Activated naive CD4-positive, alpha-beta T cell treated with anti-CD3 and anti-CD28 coated beads for 36 hours (primary cell): ENCODE measurements at regions not wholly inside any gene's neighbourhood (a gene's known extent, or its start where the extent isn't known, plus 50 kb on each side); places are given as distances from the start of the nearest gene placed in this dataset.

Experiments
- CTCF ChIA-PET: fragments of 350-600 bp; sonication (Branson Sonifier 250); formaldehyde crosslinking; loops from one replicate; lab custom pipeline; 2021; ENCODE audit warnings: antibody characterized with exemption; lab: Charles Lee
- DNase-seq: peaks from one replicate; pipeline ENCODE4 v3.0.0-alpha.2; 2020
- H3K27ac Mint-ChIP-seq: one replicate; pipeline ENCODE4 v1.8.0; 2021; ENCODE audit warnings: mild to moderate bottlenecking, mixed read lengths
- H3K27me3 Mint-ChIP-seq: one replicate; pipeline ENCODE4 v1.8.0; 2021; ENCODE audit warnings: low read depth, mixed read lengths
- H3K36me3 Mint-ChIP-seq: one replicate; pipeline ENCODE4 v1.8.0; 2021; ENCODE audit warnings: low read depth, mixed read lengths
- H3K4me1 Mint-ChIP-seq: one replicate; pipeline ENCODE4 v1.8.0; 2021; ENCODE audit warnings: low read depth, mixed read lengths
- H3K4me3 Mint-ChIP-seq: one replicate; pipeline ENCODE4 v1.8.0; 2021; ENCODE audit warnings: mild to moderate bottlenecking, moderate library complexity, mixed read lengths
- H3K9me3 Mint-ChIP-seq: one replicate; pipeline ENCODE4 v1.8.0; 2021; ENCODE audit warnings: mixed read lengths
- intact Hi-C: fragments of 100-400 bp; cut with micrococcal nuclease; formaldehyde crosslinking; loops from one replicate; pipeline ENCODE4 v1.15.1; 2023

DNA sequence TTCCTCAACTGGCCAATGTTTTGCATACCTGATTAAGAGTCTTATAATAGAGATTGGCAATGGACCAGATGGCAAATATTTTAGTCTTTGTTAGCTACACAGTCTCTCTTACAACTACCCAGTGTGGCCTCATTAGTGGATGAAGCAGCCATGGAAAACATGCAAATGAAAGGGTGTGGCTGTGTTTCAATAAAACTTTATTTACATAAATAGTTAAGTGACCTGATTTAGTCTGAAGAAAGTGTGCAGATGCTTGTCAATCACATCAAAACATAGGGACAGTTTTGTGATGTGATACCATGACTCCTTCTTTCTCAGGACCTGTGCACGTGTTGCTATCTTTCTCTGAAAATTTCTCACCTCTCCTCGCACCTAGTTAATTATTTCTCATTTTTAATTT lies 309.8 kb upstream of the GRM7 start:
- H3K27ac Mint-ChIP-seq, result no peak overlapping the region
- intact Hi-C loops, result no loop called here
- H3K27me3 Mint-ChIP-seq, result no peaks in the 10 kb centered on the region
- H3K4me1 Mint-ChIP-seq, result no peaks in the 10 kb centered on the region
- peaks cover 3% of the 10 kb centered on the region for H3K9me3 Mint-ChIP-seq
- CTCF ChIA-PET, result no interaction called here
- H3K36me3 Mint-ChIP-seq, result no peaks in the 10 kb centered on the region
- DNase-seq, result no peak
- H3K4me3 Mint-ChIP-seq, result no peak overlapping the region

DNA sequence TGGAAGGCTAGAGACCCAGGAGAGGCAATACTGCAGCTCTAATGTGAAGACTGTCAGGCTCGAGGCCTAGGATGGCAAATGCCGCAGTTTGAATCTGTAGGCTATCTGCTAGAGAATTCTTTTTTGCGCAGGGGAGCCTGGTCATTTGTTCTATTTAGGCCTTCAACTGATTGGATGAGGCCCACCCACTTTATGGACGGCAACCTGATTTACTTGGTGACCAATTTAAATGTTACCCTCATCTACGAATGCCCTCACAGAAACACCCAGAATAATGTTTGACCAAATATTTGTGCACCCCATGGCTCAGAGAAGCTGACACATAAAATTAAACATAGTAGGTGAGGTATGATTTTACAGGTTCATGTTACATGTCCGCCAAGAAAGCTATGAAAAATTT lies 300.7 kb upstream of the GRM7 start:
- no peak overlapping the region for H3K4me3 Mint-ChIP-seq
- no peak for DNase-seq
- intact Hi-C loops, result no loop called here
- no peaks in the 10 kb centered on the region for H3K4me1 Mint-ChIP-seq
- H3K27me3 Mint-ChIP-seq, result no peaks in the 10 kb centered on the region
- CTCF ChIA-PET, result no interaction called here
- no peaks in the 10 kb centered on the region for H3K36me3 Mint-ChIP-seq
- peaks cover 3% of the 10 kb centered on the region for H3K9me3 Mint-ChIP-seq
- H3K27ac Mint-ChIP-seq, result no peak overlapping the region

DNA sequence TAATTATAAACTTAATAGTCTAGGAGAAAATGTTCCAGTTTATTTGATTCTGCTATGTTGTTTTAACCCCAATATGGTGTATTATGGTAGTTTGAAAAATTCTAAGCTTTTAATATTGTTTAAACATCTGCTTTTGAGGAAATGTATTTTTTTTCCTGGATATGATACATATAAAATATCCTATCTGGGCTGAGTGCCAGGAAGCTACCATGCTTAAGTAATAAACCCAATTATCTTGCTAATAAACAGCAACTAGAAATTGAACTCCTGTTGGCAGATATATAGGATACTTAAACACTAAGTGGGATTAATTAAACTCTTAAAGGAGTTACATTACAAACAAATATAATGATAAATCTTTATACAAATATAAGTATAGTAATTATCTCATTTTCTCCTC lies 293.7 kb upstream of the GRM7 start:
- no peak overlapping the region for H3K4me3 Mint-ChIP-seq
- H3K4me1 Mint-ChIP-seq, result no peaks in the 10 kb centered on the region
- DNase-seq, result no peak
- CTCF ChIA-PET, result no interaction called here
- H3K9me3 Mint-ChIP-seq, result peaks cover 3% of the 10 kb centered on the region
- no peaks in the 10 kb centered on the region for H3K36me3 Mint-ChIP-seq
- intact Hi-C loops, result no loop called here
- no peaks in the 10 kb centered on the region for H3K27me3 Mint-ChIP-seq
- H3K27ac Mint-ChIP-seq, result no peak overlapping the region

DNA sequence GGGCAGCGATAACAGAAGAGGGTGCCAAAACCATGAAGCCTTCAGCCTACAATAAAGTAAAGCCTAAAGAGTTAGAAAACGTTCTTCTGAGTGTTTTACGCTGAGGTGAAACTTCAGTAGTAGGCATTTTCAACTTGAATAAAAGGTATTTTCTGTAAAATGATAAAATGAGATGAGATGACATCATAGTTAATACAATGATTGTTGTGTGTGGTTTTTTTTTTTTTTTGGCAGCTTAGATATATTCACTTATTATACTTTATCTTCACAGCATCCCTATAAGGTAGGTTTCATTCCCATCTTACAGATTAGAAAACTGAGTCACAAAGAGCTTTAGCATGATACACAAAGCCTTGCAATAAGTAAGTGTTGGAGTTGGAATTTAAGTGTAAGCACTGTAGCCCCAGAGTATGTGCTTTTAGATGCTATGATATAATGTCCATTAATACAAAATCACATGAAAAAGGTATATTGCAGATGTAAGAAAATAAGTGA lies 291.9 kb upstream of the GRM7 start:
- CTCF ChIA-PET, result no interaction called here
- intact Hi-C loops, result no loop called here
- Mint-ChIP-seq H3K4me3 (no peak overlapping the region), H3K4me1 (no peaks in the 10 kb centered on the region), H3K27me3 (no peaks in the 10 kb centered on the region), H3K9me3 (peaks cover 3% of the 10 kb centered on the region), H3K27ac (no peak overlapping the region), H3K36me3 (no peaks in the 10 kb centered on the region)
- DNase-seq, result no peak

DNA sequence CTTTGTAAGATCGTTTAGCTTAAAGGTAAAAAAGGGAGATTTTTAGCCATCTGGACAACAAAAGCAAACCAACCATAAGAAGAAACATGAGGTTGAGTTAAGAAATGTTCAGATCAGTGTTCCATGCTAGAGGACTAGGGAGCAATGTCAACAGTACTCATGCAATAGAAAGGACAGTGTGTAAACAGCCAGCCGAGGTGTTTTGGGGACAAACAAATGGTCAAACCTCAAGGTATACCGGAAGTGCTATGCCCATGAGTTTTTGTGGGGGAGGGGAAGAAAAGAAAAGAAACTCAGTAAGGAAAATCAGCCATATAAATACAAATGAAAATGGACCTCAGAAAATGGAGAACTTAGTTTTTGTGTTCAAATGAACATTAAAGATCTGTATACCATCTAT lies 289.5 kb upstream of the GRM7 start:
- no peak for DNase-seq
- intact Hi-C loops, result no loop called here
- H3K27ac Mint-ChIP-seq, result no peak overlapping the region

DNA sequence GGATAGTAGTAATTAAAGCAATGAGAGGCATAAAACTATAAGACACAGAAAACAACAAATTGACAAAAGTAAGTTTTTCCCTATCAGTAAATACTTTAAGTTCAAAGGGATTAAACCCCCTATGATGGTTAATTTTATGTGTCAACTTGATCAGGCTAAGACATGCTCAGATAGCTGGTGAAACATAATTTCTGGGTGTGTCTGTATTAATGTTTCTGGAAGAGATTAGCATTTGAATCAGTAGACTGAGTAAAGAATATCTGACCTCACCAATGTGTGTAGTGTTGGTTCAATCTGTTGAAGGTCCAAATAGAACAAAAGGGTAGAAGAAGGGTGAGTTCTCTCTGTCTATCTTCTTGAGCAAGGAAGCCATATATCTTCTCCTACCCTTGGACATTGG lies 283.3 kb upstream of the GRM7 start:
- Mint-ChIP-seq H3K27me3 (no peaks in the 10 kb centered on the region), H3K27ac (no peak overlapping the region), H3K4me3 (no peak overlapping the region), H3K4me1 (no peaks in the 10 kb centered on the region), H3K9me3 (peaks cover 6% of the 10 kb centered on the region), H3K36me3 (no peaks in the 10 kb centered on the region)
- CTCF ChIA-PET, result no interaction called here
- intact Hi-C loops, result no loop called here
- no peak for DNase-seq

More for the DNA sequence above, 289.5 kb upstream of the GRM7 start:
- H3K27me3 Mint-ChIP-seq, result no peaks in the 10 kb centered on the region
- no peaks in the 10 kb centered on the region for H3K36me3 Mint-ChIP-seq
- H3K9me3 Mint-ChIP-seq, result peaks cover 4% of the 10 kb centered on the region
- CTCF ChIA-PET, result no interaction called here
- H3K4me1 Mint-ChIP-seq, result no peaks in the 10 kb centered on the region
- no peak overlapping the region for H3K4me3 Mint-ChIP-seq

DNA sequence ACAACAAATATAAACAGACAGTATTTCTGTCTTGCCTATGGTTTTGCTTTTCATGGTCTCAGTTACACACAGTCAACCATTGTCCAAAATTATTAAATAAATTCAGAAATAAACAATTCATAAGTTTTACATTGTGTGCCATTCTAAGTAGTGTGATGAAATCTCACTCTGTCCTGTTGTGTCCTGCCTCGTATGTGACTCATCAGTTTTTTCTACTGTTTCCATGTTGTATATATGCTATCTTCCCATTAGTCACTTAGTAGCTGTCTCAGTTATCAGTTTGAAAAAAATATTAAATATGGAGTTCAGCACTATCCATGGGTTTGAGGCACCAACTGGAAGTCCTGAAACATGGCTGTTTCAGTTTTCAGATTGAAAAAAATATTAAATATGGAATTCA lies 282.4 kb upstream of the GRM7 start:
- Mint-ChIP-seq H3K4me1 (no peaks in the 10 kb centered on the region), H3K27me3 (no peaks in the 10 kb centered on the region), H3K36me3 (no peaks in the 10 kb centered on the region), H3K4me3 (no peak overlapping the region), H3K9me3 (peaks cover 6% of the 10 kb centered on the region), H3K27ac (no peak overlapping the region)
- intact Hi-C loops, result no loop called here
- CTCF ChIA-PET, result interaction anchor here (0.7 kb wide), 1 partner anchor 10 kb away, joined by 3 read pairs; no protein-coding TSS in a partner anchor
- DNase-seq, result no peak

DNA sequence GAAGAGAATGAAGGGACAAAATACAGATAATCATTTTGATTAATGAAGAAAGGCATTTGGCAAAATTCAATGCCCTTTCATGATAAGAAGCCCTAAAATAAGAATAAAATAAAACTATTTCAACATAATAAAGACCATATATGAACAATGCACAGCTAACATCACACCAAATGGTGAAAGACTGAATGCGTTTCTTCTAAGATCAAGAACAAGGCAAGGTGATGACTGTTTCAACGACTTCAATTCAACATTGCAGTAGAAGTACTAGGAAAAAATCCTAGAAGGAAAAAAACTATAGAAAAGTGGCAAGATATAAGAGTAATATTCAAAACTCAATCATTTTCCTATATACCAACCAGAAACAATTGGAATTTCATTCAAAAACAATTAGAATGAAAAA lies 280.1 kb upstream of the GRM7 start:
- DNase-seq, result no peak
- intact Hi-C loops, result no loop called here
- peaks cover 3% of the 10 kb centered on the region for H3K9me3 Mint-ChIP-seq
- no peak overlapping the region for H3K4me3 Mint-ChIP-seq
- no peak overlapping the region for H3K27ac Mint-ChIP-seq
- CTCF ChIA-PET, result no interaction called here
- no peaks in the 10 kb centered on the region for H3K36me3 Mint-ChIP-seq
- no peaks in the 10 kb centered on the region for H3K4me1 Mint-ChIP-seq
- H3K27me3 Mint-ChIP-seq, result no peaks in the 10 kb centered on the region

DNA sequence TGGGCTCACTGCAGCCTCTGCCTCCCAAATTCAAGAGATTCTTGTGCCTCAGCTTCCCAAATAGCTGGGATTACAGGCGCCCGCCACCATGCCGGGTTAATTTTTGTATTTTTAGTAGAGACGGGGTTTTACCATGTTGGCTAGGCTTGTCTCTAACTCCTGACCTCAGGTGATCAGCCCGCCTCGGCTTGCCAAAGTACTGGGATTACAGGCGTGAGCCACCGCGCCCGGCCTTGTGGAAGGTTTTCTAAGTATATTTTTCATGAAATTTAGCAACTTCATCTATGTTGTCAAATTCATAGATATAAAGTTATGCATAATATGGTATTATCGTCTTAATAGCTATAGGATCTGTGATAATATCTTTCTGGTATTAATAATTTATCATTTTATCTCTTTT lies 275.6 kb upstream of the GRM7 start:
- CTCF ChIA-PET, result interaction anchor here (0.6 kb wide), 1 partner anchor 13 kb away, joined by 3 read pairs; no protein-coding TSS in a partner anchor
- no peaks in the 10 kb centered on the region for H3K27me3 Mint-ChIP-seq
- intact Hi-C loops, result no loop called here
- H3K27ac Mint-ChIP-seq, result no peak overlapping the region
- DNase-seq, result no peak
- H3K4me3 Mint-ChIP-seq, result no peak overlapping the region
- no peaks in the 10 kb centered on the region for H3K36me3 Mint-ChIP-seq
- no peaks in the 10 kb centered on the region for H3K4me1 Mint-ChIP-seq
- peaks cover 2% of the 10 kb centered on the region for H3K9me3 Mint-ChIP-seq

DNA sequence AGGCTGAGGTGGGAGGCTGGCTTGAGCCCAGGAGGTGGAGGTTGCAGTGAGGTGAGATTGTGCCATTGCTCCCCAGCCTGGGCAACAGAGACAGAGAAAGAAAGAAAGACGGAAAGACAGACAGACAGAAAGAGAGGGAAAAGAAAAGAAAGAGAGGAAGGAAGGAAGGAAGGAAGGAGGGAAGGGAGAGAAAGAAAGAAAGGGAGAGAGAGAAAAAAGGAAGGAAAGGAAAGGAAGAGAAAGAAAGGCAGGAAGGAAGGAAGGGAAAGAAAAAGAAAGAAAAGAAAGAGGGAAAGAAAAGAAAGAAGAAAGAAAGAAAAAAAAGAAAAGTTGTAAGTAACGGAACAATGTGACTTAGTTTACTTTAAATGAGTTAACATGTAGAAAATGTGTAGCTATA lies 260.7 kb upstream of the GRM7 start:
- Mint-ChIP-seq H3K9me3 (peaks cover 7% of the 10 kb centered on the region), H3K27me3 (no peaks in the 10 kb centered on the region), H3K4me1 (no peaks in the 10 kb centered on the region), H3K36me3 (no peaks in the 10 kb centered on the region), H3K27ac (no peak overlapping the region), H3K4me3 (no peak overlapping the region)
- intact Hi-C loops, result no loop called here
- CTCF ChIA-PET, result no interaction called here
- DNase-seq, result no peak

DNA sequence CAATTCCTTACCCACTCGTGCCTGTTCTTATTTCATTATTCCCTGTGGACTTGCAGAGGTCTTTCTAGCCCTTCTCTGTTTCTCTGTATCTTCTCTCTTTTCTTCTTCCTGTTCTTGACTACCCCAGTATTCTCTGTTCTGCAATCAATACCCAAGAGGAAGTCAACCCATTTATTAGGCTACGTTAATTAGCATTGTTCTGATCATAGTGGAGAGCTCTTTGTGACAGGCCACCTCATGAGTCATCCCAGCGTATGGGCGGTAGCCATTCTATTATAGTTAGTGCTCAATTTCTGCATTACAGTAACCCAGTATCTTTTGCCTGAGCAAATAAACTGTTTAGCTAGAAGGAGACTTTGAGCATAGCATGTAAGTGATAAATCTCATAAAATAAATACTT lies 259.5 kb upstream of the GRM7 start:
- Mint-ChIP-seq H3K27ac (no peak overlapping the region), H3K9me3 (peaks cover 4% of the 10 kb centered on the region), H3K4me1 (no peaks in the 10 kb centered on the region), H3K4me3 (no peak overlapping the region), H3K36me3 (no peaks in the 10 kb centered on the region), H3K27me3 (no peaks in the 10 kb centered on the region)
- CTCF ChIA-PET, result no interaction called here
- DNase-seq, result no peak
- intact Hi-C loops, result no loop called here

DNA sequence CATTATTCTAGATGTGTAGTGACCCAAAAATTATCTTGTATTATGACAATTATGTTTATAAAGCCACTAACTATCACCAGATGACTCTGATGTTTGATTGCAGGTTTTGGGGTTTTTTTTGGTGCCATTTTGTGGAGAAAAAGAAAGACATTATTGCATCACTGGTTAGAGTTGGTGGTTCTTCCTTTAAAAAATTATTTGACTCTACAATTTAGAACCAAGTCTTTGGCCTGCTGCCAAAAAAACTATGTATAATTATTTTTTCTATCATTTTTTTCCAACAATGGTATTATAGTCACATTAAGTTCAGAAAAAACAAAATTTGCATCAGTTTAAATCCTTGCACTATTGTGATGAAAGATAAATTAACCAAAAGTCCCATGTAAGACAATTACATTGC lies 258.6 kb upstream of the GRM7 start:
- Mint-ChIP-seq H3K9me3 (peaks cover 3% of the 10 kb centered on the region), H3K36me3 (no peaks in the 10 kb centered on the region), H3K27ac (no peak overlapping the region), H3K4me1 (no peaks in the 10 kb centered on the region), H3K4me3 (no peak overlapping the region), H3K27me3 (no peaks in the 10 kb centered on the region)
- intact Hi-C loops, result no loop called here
- CTCF ChIA-PET, result no interaction called here
- no peak for DNase-seq

DNA sequence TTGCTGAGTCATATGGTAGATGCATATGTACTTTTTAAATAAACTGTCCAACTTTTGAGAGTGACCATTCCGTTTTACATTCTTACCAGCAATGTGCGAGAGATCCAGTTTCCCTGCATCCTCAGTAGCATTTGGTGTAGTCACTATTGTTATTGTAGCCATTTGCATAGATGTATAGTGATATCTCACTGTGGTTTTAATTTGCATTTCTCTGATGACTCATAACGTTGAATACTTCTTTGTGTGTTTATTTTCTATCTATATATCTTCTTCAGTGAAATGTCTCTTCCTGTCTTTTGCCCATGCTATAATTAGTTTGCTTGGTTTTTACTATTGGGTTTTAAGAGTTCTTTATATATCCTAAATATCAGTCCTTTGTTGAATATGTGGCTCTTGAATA lies 255.7 kb upstream of the GRM7 start:
- Mint-ChIP-seq H3K27me3 (no peaks in the 10 kb centered on the region), H3K4me1 (no peaks in the 10 kb centered on the region), H3K27ac (no peak overlapping the region), H3K9me3 (peaks cover 8% of the 10 kb centered on the region), H3K36me3 (no peaks in the 10 kb centered on the region), H3K4me3 (no peak overlapping the region)
- DNase-seq, result no peak
- intact Hi-C loops, result no loop called here
- CTCF ChIA-PET, result no interaction called here

DNA sequence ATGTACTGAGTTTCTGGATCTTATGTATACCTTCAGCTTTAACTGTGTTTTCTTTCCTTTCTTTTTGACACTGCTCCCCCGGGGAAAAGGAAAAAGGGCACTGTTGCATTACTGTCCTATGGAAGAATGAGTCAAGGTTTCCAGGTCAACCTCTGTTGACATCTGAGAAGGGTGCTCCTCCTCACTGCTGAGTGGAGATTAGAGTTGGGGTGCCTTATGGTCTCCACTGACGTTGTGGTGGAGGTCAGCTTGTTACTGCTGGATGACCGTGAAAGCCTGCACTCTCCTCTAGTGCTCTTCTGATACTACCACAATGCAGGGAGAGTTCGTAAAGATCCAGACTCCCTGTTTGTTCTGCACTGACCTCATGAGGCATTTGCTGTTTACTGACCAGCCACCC lies 252.1 kb upstream of the GRM7 start:
- peaks cover 2% of the 10 kb centered on the region for H3K27me3 Mint-ChIP-seq
- no peak overlapping the region for H3K27ac Mint-ChIP-seq
- DNase-seq, result no peak
- no peaks in the 10 kb centered on the region for H3K36me3 Mint-ChIP-seq
- H3K4me1 Mint-ChIP-seq, result no peaks in the 10 kb centered on the region
- CTCF ChIA-PET, result no interaction called here
- H3K9me3 Mint-ChIP-seq, result peaks cover 13% of the 10 kb centered on the region
- no peak overlapping the region for H3K4me3 Mint-ChIP-seq
- intact Hi-C loops, result no loop called here
